ENCODE measurements at regions not wholly inside any gene's neighbourhood (a gene's known extent, or its start where the extent isn't known, plus 50 kb on each side); places are given as distances from the start of the nearest gene placed in this dataset.
"Not testable (repeated sequence)": the region's sequence is repeated elsewhere in the genome, so short reads cannot be mapped to it uniquely, and the experiment has no call there.

DNA sequence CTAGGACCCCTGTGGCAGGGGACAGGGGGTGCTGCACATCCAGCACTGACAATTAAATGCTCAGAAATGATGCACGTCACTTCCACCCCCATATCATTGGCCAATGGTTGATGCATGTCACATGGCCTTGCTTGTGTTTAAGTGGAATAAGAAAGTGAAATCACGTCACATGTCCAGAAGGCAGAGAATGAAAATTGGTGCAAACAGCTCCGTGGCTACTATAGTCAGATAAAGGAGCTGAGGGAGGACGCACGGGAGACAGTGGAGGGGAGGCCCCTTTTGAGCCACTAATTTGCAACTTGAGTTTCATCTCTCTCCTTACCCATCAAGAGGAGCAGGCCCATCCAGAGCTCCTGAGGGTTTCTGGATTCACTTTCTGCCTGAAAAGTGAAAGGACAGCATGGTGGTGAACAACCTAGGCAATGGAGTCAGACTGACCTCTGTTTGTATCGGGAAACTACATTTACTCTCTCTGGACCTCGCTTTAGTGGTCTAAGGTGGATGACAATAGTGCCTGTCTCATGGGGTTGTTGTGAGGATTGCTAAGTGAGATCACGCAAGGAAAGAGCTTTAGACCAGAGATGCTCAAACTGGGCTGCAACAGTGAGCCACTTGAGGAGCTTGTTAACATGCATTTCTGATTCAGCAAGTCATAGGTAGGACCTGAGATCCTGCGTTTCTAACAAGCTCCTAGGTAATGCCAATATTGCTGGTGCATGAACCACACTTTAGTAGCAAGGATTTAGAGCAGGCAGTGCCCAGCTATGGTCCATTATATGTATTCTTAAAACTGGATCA, 133.9 kb upstream of the ADRA1B start:
- no peak for DNase-seq (ENCODE audit: low spot score)
- intact Hi-C loops (cut with DNase I), result no loop called here

GRCh38 chr5:159782995-159783300, 133.3 kb upstream of the ADRA1B start:
- no peak for DNase-seq (ENCODE audit: low spot score)
- intact Hi-C loops (cut with DNase I), result no loop called here

DNA sequence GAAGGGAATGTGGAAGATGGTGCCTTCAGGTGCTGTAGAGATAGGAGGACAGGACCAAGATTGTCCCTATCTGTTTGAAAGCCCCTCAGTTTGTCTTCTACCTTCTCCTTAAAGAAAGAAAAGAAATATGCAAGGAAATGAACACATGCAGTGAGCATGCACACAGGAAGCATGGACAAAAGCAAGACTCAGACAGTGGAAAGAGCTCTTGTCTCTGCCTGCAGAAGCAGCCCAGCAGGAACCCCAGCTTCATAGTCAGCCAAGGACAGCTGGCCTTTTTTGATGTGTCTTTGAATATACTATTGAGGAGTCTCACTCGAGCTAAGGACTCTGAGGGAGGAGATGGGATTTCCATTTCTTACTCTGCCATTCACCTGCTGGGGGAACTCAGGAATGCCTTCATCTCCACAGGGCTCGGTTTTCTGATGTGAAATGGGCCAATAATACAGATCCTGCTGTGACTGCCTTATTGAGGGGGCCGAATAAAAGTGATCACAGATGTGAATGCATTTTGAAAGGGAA, 132.5 kb upstream of the ADRA1B start:
- intact Hi-C loops (cut with DNase I), result no loop called here
- DNase-seq (ENCODE audit: low spot score), result no peak

- intact Hi-C loops (cut with DNase I), result no loop called here
- DNase-seq (ENCODE audit: low spot score), result no peak
These were observed 131.3 kb upstream of the ADRA1B start for GRCh38 chr5:159784993-159785392.

DNA sequence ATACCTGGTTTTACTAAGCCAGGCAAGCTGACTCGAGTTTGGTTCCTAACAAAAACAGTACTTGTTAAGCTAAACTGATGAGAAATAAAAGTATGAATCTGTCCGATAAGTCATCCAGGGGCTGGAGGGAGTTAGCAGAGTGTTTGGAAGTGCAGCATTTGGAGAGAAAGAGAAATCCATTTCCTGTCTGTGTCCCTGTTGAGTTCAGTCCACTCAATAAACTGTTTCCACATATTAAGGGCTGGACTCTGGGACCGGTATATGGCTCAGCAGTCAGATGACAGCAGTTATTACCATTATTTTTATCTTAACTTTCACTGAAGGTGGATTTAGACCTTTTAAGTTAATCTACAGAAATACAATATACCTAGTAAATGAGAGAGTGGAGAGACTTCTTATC, 130.6 kb upstream of the ADRA1B start:
- intact Hi-C loops (cut with DNase I), result no loop called here
- DNase-seq (ENCODE audit: low spot score), result no peak

- no peak for DNase-seq (ENCODE audit: low spot score)
- intact Hi-C loops (cut with DNase I), result no loop called here
These were observed 130.1 kb upstream of the ADRA1B start for GRCh38 chr5:159786201-159786600.

DNA sequence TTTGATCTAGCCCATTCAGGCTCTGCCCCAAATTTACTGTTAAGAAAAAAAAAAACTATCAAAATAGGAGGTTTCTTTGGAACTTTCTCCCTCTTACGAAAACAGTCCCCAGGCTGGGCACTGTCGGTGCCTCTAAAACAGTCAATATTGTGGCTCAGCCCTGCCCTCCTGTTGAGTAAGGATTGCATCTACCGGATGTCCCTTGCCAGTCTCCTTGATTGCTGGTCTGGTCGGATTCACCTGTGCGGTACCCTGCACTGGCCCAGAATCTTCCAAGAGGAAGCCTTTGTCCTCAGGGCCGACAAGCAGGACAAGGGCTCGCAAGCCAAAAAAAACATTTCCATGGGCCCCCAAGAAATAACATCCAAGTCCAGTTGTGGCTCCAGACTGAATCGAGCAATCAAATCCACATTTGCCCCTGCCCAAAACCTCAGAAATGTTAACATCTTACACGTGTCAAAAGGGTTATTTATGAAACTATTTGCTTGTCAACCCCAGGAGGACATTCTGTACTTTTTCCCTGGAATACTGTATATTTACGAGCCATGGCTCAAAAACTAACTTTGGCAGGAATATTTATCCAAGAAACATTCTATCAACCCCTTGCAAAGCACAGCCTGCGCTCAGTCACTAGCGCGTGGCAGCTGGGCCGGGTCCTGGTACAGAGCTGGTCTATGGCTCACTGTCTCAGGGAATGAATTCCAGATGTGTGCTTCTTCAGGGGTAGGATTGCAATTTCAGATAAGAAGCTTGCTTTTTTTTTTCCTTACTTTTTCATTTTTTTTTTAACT, 129.2 kb upstream of the ADRA1B start:
- DNase-seq (ENCODE audit: low spot score), result peak; percentile 90
- intact Hi-C loops (cut with DNase I), result no loop called here

DNA sequence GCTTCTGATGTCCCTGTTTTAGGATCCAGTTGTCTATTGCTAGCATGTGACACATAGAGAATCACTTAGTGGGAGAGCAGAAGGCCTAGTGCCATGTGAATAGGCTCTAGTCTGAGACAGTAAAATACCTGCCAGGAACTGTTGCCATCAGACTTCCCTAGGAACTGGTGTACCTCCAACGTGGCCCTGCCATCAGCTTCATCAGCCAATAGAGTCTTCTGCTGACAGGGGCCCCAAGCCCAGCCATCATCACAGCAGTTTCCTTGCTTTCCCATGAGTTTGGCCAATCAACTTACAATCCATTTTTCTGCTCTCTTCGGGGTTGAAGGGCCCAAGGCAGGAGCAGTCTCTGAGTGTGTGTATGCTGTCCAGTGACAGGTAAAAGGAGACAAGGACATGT, 128.4 kb upstream of the ADRA1B start:
- DNase-seq (ENCODE audit: low spot score), result no peak
- intact Hi-C loops (cut with DNase I), result no loop called here

- intact Hi-C loops (cut with DNase I), result no loop called here
These were observed 127.4 kb upstream of the ADRA1B start for GRCh38 chr5:159788835-159789331.

DNA sequence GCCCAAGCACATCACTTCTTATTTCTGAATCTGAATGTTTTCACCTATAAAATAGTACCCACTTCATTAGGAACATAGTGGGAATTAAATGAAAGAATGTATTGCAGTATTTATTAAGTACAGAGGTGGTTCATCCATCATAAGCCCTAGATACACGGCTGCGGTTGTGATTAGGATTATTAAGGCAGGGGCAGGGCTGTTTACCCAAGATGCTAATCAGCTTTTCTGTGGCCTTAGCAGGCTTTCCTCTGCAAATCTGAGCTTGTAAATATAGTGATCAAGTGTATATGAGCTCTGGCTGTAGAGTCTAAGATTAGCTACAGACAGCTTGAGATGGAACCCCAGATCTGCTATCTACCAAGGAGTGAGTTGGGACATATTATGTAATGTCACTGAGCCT, 124.1 kb upstream of the ADRA1B start:
- DNase-seq (ENCODE audit: low spot score), result no peak
- intact Hi-C loops (cut with DNase I), result no loop called here

More at GRCh38 chr5:159788835-159789331, 127.4 kb upstream of the ADRA1B start:
- DNase-seq (ENCODE audit: low spot score), result no peak

DNA sequence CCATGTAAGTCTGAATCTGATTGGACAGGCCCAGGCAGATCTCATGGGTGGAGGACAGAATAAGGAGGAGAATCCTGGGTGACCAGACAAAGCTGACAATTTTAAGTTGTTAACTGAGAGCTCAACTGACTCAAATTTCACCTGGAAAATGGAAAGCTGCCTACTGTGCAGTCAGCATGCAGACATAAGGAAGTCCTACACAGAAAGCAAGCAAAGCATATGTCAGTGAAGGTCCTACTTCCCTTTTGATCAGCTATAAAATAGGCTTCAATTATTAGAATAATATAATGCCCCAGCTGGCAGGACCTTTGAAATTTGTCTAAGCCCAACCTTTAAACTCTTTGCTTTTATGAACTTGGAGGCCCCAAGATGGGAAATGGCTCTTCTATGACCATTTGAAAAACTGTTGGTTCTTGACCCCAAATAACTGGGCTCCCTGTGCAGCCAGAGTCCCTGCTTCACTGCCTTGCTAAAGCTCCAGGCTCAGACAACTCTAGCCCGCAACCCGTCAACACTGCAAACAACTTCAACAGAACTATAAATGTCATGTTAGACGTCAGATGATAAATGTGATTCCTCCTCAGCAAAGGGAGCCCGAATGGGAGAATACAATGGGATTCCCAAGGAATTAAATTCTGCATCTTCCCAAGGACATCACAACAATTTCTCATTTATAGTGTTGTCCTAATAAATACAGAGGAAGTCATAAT, 118.9 kb upstream of the ADRA1B start:
- intact Hi-C loops (cut with DNase I), result no loop called here
- DNase-seq (ENCODE audit: low spot score), result no peak

- no peak for DNase-seq (ENCODE audit: low spot score)
- intact Hi-C loops (cut with DNase I), result no loop called here
These were observed 116.6 kb upstream of the ADRA1B start for GRCh38 chr5:159799701-159800100.

GRCh38 chr5:159800131-159800840, 116.0 kb upstream of the ADRA1B start:
- no peak for DNase-seq (ENCODE audit: low spot score)
- intact Hi-C loops (cut with DNase I), result no loop called here

DNA sequence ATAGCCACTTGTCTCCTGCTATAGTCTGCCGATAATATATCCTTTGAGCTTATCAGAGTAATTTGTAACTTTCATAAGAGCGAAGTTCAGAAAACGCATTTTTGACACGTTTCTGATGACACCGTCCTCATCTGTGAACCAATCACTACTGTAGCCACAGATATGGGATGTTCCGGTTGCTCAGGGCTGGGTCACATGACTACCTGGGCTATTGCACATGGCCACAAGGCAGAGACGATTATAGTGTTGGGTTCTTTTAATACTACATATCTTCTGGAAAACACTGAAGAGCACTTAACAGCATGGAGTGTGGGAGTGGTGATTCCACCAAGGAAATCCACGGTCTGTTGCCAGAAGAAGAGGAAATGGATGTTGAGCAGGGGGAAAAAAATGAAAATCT, 115.0 kb upstream of the ADRA1B start:
- DNase-seq (ENCODE audit: low spot score), result no peak
- intact Hi-C loops (cut with DNase I), result no loop called here

GRCh38 chr5:159802661-159803060, 113.6 kb upstream of the ADRA1B start:
- no peak for DNase-seq (ENCODE audit: low spot score)
- intact Hi-C loops (cut with DNase I), result no loop called here

GRCh38 chr5:159804121-159804520, 112.2 kb upstream of the ADRA1B start:
- DNase-seq (ENCODE audit: low spot score), result no peak

GRCh38 chr5:159805021-159805420, 111.3 kb upstream of the ADRA1B start:
- DNase-seq (ENCODE audit: low spot score), result no peak
- intact Hi-C loops (cut with DNase I), result no loop called here

More at GRCh38 chr5:159804121-159804520, 112.2 kb upstream of the ADRA1B start:
- intact Hi-C loops (cut with DNase I), result no loop called here

- intact Hi-C loops (cut with DNase I); DNase-seq (ENCODE audit: low spot score): not testable (repeated sequence)
These were observed 109.1 kb upstream of the ADRA1B start for GRCh38 chr5:159807135-159807534.

GRCh38 chr5:159807586-159807985, 108.7 kb upstream of the ADRA1B start:
- intact Hi-C loops (cut with DNase I), result no loop called here
- no peak for DNase-seq (ENCODE audit: low spot score)
